Panc1 (cell line): ENCODE measurements at regions not wholly inside any gene's neighbourhood (a gene's known extent, or its start where the extent isn't known, plus 50 kb on each side); places are given as distances from the start of the nearest gene placed in this dataset.
"Not testable (repeated sequence)": the region's sequence is repeated elsewhere in the genome, so short reads cannot be mapped to it uniquely, and the experiment has no call there.

Experiments
- ATAC-seq: fragments of 200-7000 bp; cut with Tn5 transposase; 2 replicates; pipeline ENCODE4 v1.9.1; 2020; ENCODE audit warnings: mild to moderate bottlenecking, moderate library complexity
- BruUV-seq: library from RNA; stranded (reverse); fragments of 400-500 nt; replicated peaks from 2 replicates; lab custom pipeline; 2021; lab: Mats Ljungman, UMichigan
- CTCF ChIA-PET: fragments of 300-600 bp; sonication (Branson Sonifier 250); formaldehyde crosslinking; loops from one replicate; lab custom pipeline; 2022; ENCODE audit warnings: antibody characterized with exemption; lab: Charles Lee
- POLR2A ChIA-PET: fragments of 300-600 bp; sonication (Branson Sonifier 250); formaldehyde crosslinking; loops from one replicate; lab custom pipeline; 2022; ENCODE audit warnings: antibody characterized with exemption; lab: Charles Lee
- DNase-seq: peaks from one replicate; pipeline ENCODE4 v3.0.0-alpha.2; 2010; ENCODE audit warnings: low read depth, low spot score
- H3K27ac ChIP-seq: 2 replicates; pipeline ENCODE4 v1.5.1; 2011; ENCODE audit warnings: mild to moderate bottlenecking, low read length, inconsistent platforms
- H3K27me3 ChIP-seq: fragments of 200-500 bp; sonication (Bioruptor generic); 2 replicates; pipeline ENCODE4 v1.6.0; 2014; ENCODE audit warnings: low read length, inconsistent platforms; ENCODE audit not compliant: control insufficient read depth, insufficient read depth
- H3K36me3 ChIP-seq: fragments of 200-500 bp; sonication (Bioruptor generic); 2 replicates; pipeline ENCODE4 v1.5.1; 2014; ENCODE audit warnings: inconsistent platforms, mild to moderate bottlenecking, low read length, moderate library complexity; ENCODE audit not compliant: control insufficient read depth, insufficient read depth
- H3K4me1 ChIP-seq: 2 replicates; pipeline ENCODE4 v1.5.1; 2011; ENCODE audit warnings: inconsistent platforms, mild to moderate bottlenecking, low read length, moderate library complexity; ENCODE audit not compliant: control insufficient read depth, insufficient read depth
- H3K4me3 ChIP-seq, 2 experiments: 2 replicates each; pipeline ENCODE4 v1.5.1; 2011 to 2012; ENCODE audit warnings: low read depth in 2 of 2, low read length in 2 of 2, mild to moderate bottlenecking in 2 of 2, inconsistent platforms in 1 of 2, moderate library complexity in 1 of 2
- H3K9me3 ChIP-seq: fragments of 200-500 bp; sonication (Bioruptor generic); 2 replicates; pipeline ENCODE4 v1.5.1; 2014; ENCODE audit warnings: low read depth, mild to moderate bottlenecking, inconsistent platforms, low read length, moderate library complexity; ENCODE audit not compliant: control insufficient read depth, insufficient read depth
- POLR2AphosphoS5 ChIP-seq: IDR thresholded peaks from 2 replicates; pipeline ENCODE4 v1.6.1; 2012; ENCODE audit warnings: mild to moderate bottlenecking, low read depth, low read length, moderate library complexity
- SIN3A ChIP-seq: IDR thresholded peaks from 2 replicates; pipeline ENCODE4 v1.6.1; 2012; ENCODE audit warnings: low read depth, mild to moderate bottlenecking, low read length, moderate library complexity, borderline replicate concordance; ENCODE audit not compliant: insufficient read depth
- TCF7L2 ChIP-seq: IDR thresholded peaks from 2 replicates; pipeline ENCODE4 v1.6.1; 2011; ENCODE audit warnings: mild to moderate bottlenecking, low read depth, low read length, inconsistent platforms
- in situ Hi-C: cut with HindIII; loops from 2 replicates; pipeline ENCODE4 v1.10.0; 2016; ENCODE audit warnings: low sequenced_read_pairs, low pct_unique_long_range_greater_than_20kb
- intact Hi-C: fragments of 100-400 bp; cut with micrococcal nuclease; formaldehyde crosslinking; loops from one replicate; pipeline ENCODE4 v1.10.0; 2022; ENCODE audit not compliant: unreplicated experiment
- TF ChIP-seq, protein P1 (sequence below), 2 experiments: IDR thresholded peaks; 2 replicates each; pipeline ENCODE4 v1.6.1; 2011 to 2012; ENCODE audit warnings: low read depth in 2 of 2, control low read depth in 1 of 2, low read length in 1 of 2, mild to moderate bottlenecking in 1 of 2, moderate library complexity in 1 of 2; ENCODE audit not compliant: insufficient read depth in 1 of 2
- TF ChIP-seq, protein P2 (sequence below): fragments of 450-650 bp; IDR thresholded peaks from 2 replicates; pipeline ENCODE4 v1.5.1; 2017; ENCODE audit warnings: mild to moderate bottlenecking

DNA sequence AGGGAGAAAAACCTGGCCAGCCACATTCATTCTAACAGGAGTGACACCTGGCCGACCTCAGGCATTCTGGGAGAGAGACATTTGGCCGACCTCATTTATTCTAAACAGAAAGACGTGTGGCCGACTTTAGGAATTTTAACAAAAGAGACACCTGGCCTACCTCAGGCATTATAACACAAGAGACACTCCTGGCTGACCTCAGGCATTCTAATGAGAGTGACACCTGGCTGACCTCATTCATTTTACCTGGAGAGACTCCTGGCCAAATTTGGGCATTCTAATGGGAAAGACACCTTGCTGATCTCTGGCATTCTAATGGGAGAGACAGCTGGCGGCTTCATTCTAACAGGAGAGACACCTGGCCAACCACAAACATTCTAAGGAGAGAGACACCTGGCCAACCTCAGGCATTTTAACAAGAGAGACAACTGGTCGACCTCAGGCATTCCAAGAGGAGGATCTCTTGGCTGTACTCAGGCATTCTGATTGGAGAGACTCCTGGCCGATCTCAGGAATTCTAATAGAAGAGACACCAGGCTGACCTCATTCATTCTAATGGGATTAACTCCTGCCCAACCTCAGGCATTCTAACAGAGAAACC is 1353.9 kb downstream of the UQCRFS1 start:
- in situ Hi-C loops (no loop called here), intact Hi-C loops (no loop called here)
- Histone ChIP-seq H3K4me3 (no peak overlapping the region), H3K27me3 (no peaks in the 10 kb centered on the region), H3K36me3 (no peaks in the 10 kb centered on the region), H3K4me1 (no peaks in the 10 kb centered on the region), H3K9me3 (peaks cover 8% of the 10 kb centered on the region; the same call in 1 of the 2 replicates), H3K27ac (no peak overlapping the region)
- CTCF ChIA-PET, result no interaction called here
- no TSS peak for BruUV-seq
- no peak for TF ChIP-seq TCF7L2
- TF ChIP-seq POLR2AphosphoS5, result no peak
- TF ChIP-seq, protein P1, sequence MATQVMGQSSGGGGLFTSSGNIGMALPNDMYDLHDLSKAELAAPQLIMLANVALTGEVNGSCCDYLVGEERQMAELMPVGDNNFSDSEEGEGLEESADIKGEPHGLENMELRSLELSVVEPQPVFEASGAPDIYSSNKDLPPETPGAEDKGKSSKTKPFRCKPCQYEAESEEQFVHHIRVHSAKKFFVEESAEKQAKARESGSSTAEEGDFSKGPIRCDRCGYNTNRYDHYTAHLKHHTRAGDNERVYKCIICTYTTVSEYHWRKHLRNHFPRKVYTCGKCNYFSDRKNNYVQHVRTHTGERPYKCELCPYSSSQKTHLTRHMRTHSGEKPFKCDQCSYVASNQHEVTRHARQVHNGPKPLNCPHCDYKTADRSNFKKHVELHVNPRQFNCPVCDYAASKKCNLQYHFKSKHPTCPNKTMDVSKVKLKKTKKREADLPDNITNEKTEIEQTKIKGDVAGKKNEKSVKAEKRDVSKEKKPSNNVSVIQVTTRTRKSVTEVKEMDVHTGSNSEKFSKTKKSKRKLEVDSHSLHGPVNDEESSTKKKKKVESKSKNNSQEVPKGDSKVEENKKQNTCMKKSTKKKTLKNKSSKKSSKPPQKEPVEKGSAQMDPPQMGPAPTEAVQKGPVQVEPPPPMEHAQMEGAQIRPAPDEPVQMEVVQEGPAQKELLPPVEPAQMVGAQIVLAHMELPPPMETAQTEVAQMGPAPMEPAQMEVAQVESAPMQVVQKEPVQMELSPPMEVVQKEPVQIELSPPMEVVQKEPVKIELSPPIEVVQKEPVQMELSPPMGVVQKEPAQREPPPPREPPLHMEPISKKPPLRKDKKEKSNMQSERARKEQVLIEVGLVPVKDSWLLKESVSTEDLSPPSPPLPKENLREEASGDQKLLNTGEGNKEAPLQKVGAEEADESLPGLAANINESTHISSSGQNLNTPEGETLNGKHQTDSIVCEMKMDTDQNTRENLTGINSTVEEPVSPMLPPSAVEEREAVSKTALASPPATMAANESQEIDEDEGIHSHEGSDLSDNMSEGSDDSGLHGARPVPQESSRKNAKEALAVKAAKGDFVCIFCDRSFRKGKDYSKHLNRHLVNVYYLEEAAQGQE (IDR thresholded peaks at IDR 0.05; ENCODE audit: insufficient read depth in 1 of 2, low read depth in 2 of 2, low read length in 1 of 2), result no peak
- TF ChIP-seq, protein P2, sequence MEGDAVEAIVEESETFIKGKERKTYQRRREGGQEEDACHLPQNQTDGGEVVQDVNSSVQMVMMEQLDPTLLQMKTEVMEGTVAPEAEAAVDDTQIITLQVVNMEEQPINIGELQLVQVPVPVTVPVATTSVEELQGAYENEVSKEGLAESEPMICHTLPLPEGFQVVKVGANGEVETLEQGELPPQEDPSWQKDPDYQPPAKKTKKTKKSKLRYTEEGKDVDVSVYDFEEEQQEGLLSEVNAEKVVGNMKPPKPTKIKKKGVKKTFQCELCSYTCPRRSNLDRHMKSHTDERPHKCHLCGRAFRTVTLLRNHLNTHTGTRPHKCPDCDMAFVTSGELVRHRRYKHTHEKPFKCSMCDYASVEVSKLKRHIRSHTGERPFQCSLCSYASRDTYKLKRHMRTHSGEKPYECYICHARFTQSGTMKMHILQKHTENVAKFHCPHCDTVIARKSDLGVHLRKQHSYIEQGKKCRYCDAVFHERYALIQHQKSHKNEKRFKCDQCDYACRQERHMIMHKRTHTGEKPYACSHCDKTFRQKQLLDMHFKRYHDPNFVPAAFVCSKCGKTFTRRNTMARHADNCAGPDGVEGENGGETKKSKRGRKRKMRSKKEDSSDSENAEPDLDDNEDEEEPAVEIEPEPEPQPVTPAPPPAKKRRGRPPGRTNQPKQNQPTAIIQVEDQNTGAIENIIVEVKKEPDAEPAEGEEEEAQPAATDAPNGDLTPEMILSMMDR, result no peak
- no peak for TF ChIP-seq SIN3A
- no peak for DNase-seq
- ATAC-seq, result no peak
- POLR2A ChIA-PET, result no interaction called here

DNA sequence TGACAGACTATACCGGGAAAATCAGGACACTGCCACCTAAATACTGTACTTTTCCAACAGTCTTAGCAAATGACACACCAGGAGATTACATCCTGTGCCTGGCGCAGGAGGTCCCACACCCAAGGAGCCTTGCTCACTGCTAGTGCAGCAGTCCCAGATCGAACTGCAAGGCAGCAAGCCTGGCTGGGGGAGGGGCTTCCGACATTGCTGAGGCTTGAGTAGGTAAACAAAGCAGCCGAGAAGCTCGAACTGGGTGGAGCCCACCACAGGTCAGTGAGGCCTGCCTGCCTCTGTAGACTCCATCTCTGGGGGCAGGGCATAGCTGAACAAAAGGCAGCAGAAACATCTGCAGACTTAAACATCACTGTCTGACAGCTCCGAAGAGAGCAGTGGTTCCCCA is 1360.0 kb downstream of the UQCRFS1 start:
- H3K27ac ChIP-seq, DNase-seq, BruUV-seq, H3K36me3 ChIP-seq, ATAC-seq, POLR2A ChIA-PET, in situ Hi-C loops, intact Hi-C loops, H3K4me1 ChIP-seq, H3K4me3 ChIP-seq, H3K9me3 ChIP-seq, CTCF ChIA-PET, H3K27me3 ChIP-seq: not testable (repeated sequence)

DNA sequence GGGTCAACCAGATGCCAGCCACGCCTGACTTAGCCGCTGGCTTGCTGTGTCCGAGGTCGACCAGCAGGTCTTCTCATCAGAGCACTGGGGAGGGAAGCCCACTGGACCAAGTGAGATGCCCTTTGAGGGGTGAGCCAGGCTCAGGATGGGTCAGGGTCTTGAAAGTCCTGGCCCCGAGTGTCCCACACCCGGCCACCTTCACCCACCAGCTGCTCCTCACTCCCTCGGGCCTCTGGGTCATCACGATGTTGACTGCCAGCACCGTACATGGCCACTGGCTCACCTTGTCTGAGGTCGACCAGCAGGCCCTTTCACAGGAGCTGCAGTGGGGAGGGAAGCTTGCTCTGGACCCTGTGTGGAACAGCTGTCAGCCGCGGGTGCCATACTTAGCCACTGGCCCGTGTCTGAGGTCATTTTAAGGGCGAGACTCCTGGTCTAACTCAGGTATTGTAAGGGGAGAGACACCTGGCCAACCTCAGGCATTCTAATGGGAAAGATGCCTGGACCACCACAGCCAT is 1361.3 kb downstream of the UQCRFS1 start:
- no peak for ATAC-seq
- TF ChIP-seq POLR2AphosphoS5 (no peak), TCF7L2 (no peak)
- TF ChIP-seq, protein P2, result no peak

More for the DNA sequence above, 1361.3 kb downstream of the UQCRFS1 start:
- no peak for DNase-seq
- in situ Hi-C loops (no loop called here), intact Hi-C loops (no loop called here)
- Histone ChIP-seq H3K4me1 (no peaks in the 10 kb centered on the region), H3K4me3 (no peak overlapping the region), H3K9me3 (peaks cover 7% of the 10 kb centered on the region), H3K36me3 (no peaks in the 10 kb centered on the region), H3K27me3 (no peaks in the 10 kb centered on the region), H3K27ac (no peak overlapping the region)
- ChIA-PET POLR2A (no interaction called here), CTCF (no interaction called here)
- BruUV-seq, result no TSS peak
